ENCODE measurements at regions not wholly inside any gene's neighbourhood (a gene's known extent, or its start where the extent isn't known, plus 50 kb on each side); places are given as distances from the start of the nearest gene placed in this dataset.

GRCh38 chr20:50370036-50370566, 140.1 kb upstream of the PTPN1 start:
- TF ChIP-seq POLR2A (IDR thresholded peaks at IDR 0.05) (no peak), CTCF (IDR thresholded peaks at IDR 0.05) (no peak), POLR2AphosphoS5 (IDR thresholded peaks at IDR 0.05) (no peak)
- no peak for DNase-seq (ENCODE audit: low spot score in 2 of 2)
- no peaks in the 10 kb centered on the region for H3K27me3 ChIP-seq
- intact Hi-C loops (cut with DNase I; ENCODE audit: low total_unique reads), result no loop called here
- no peak overlapping the region for H3K27ac ChIP-seq
- H3K9me3 ChIP-seq, result no peaks in the 10 kb centered on the region
- H3K4me1 ChIP-seq, result no peaks in the 10 kb centered on the region
- H3K4me3 ChIP-seq, result no peak overlapping the region
- H3K36me3 ChIP-seq, result no peaks in the 10 kb centered on the region

GRCh38 chr20:50371878-50372769, 138.1 kb upstream of the PTPN1 start:
- TF ChIP-seq CTCF (IDR thresholded peaks at IDR 0.05) (no peak), POLR2AphosphoS5 (IDR thresholded peaks at IDR 0.05) (no peak), POLR2A (IDR thresholded peaks at IDR 0.05) (no peak)
- Histone ChIP-seq H3K4me3 (no peak overlapping the region), H3K4me1 (no peaks in the 10 kb centered on the region), H3K27ac (no peak overlapping the region), H3K9me3 (no peaks in the 10 kb centered on the region), H3K36me3 (no peaks in the 10 kb centered on the region), H3K27me3 (no peaks in the 10 kb centered on the region)
- no peak for DNase-seq (ENCODE audit: low spot score in 2 of 2)
- intact Hi-C loops (cut with DNase I; ENCODE audit: low total_unique reads), result no loop called here

GRCh38 chr20:50372770-50373088, 137.5 kb upstream of the PTPN1 start:
- H3K9me3 ChIP-seq, result no peaks in the 10 kb centered on the region
- no peaks in the 10 kb centered on the region for H3K36me3 ChIP-seq
- no peak for TF ChIP-seq POLR2A (IDR thresholded peaks at IDR 0.05)
- TF ChIP-seq POLR2AphosphoS5 (IDR thresholded peaks at IDR 0.05), result peak in 1 of 3 donors; percentile 24
- TF ChIP-seq CTCF (IDR thresholded peaks at IDR 0.05), result no peak
- H3K4me1 ChIP-seq, result no peaks in the 10 kb centered on the region
- no peak overlapping the region for H3K4me3 ChIP-seq
- intact Hi-C loops (cut with DNase I; ENCODE audit: low total_unique reads), result no loop called here
- H3K27ac ChIP-seq, result no peak overlapping the region
- DNase-seq (ENCODE audit: low spot score in 2 of 2), result no peak
- no peaks in the 10 kb centered on the region for H3K27me3 ChIP-seq

- no peak for DNase-seq (ENCODE audit: low spot score in 2 of 2)
- no peak overlapping the region for H3K27ac ChIP-seq
- H3K4me1 ChIP-seq, result peaks cover 0 to 2% of the 10 kb centered on the region in 2 donors
- H3K36me3 ChIP-seq, result no peaks in the 10 kb centered on the region
- TF ChIP-seq POLR2A (IDR thresholded peaks at IDR 0.05) (no peak), POLR2AphosphoS5 (IDR thresholded peaks at IDR 0.05) (no peak), CTCF (IDR thresholded peaks at IDR 0.05) (no peak)
- no peaks in the 10 kb centered on the region for H3K27me3 ChIP-seq
- H3K9me3 ChIP-seq, result no peaks in the 10 kb centered on the region
- no peak overlapping the region for H3K4me3 ChIP-seq
- intact Hi-C loops (cut with DNase I; ENCODE audit: low total_unique reads), result no loop called here
These were observed 136.4 kb upstream of the PTPN1 start for GRCh38 chr20:50373674-50374286.

- intact Hi-C loops (cut with DNase I; ENCODE audit: low total_unique reads), result no loop called here
- no peak for DNase-seq (ENCODE audit: low spot score in 2 of 2)
- H3K36me3 ChIP-seq, result no peaks in the 10 kb centered on the region
- TF ChIP-seq POLR2AphosphoS5 (IDR thresholded peaks at IDR 0.05) (no peak), CTCF (IDR thresholded peaks at IDR 0.05) (no peak), POLR2A (IDR thresholded peaks at IDR 0.05) (no peak)
- no peak overlapping the region for H3K4me3 ChIP-seq
- H3K27ac ChIP-seq, result no peak overlapping the region
- H3K9me3 ChIP-seq, result no peaks in the 10 kb centered on the region
- no peaks in the 10 kb centered on the region for H3K27me3 ChIP-seq
- H3K4me1 ChIP-seq, result peaks cover 0 to 8% of the 10 kb centered on the region in 2 donors
These were observed 135.6 kb upstream of the PTPN1 start for GRCh38 chr20:50374541-50375078.

Data from breast epithelium (tissue), 4 donors.